ENCODE measurements at regions not wholly inside any gene's neighbourhood (a gene's known extent, or its start where the extent isn't known, plus 50 kb on each side); places are given as distances from the start of the nearest gene placed in this dataset.

- no peak overlapping the region for H3K9ac ChIP-seq (ENCODE audit: low read depth, low read length, poor library complexity, severe bottlenecking)
- no peaks in the 10 kb centered on the region for H4K20me1 ChIP-seq (ENCODE audit: insufficient read depth, low read length, poor library complexity, severe bottlenecking)
- no peaks in the 10 kb centered on the region for H3K79me2 ChIP-seq (ENCODE audit: insufficient read depth, low read length)
- no peaks in the 10 kb centered on the region for H3K36me3 ChIP-seq (ENCODE audit: insufficient read depth, low read length)
- H3F3A ChIP-seq (ENCODE audit: low read depth), result no peaks in the 10 kb centered on the region
- H3K4me1 ChIP-seq (ENCODE audit: insufficient read depth, low read length, poor library complexity, severe bottlenecking), result peaks cover 7% of the 10 kb centered on the region
- H3K27me3 ChIP-seq (ENCODE audit: insufficient read depth, low read length, poor library complexity, severe bottlenecking), result no peaks in the 10 kb centered on the region
- H3K9me3 ChIP-seq (ENCODE audit: insufficient read depth, low read depth, low read length), result no peaks in the 10 kb centered on the region
- no peak overlapping the region for H3K4me2 ChIP-seq (ENCODE audit: low read depth, low read length, poor library complexity, severe bottlenecking)
- TF ChIP-seq CTCF (conservative IDR thresholded peaks at IDR 0.05; ENCODE audit: low read length) (no peak), EZH2phosphoT487 (IDR thresholded peaks at IDR 0.05; ENCODE audit: borderline replicate concordance) (no peak)
- no peak overlapping the region for H2AFZ ChIP-seq (ENCODE audit: low read length)
- H3K4me3 ChIP-seq (ENCODE audit: low read length, poor library complexity, severe bottlenecking), result no peak overlapping the region
- no peaks in the 10 kb centered on the region for H3K9me2 ChIP-seq (replicated peaks; ENCODE audit: low read depth, low read length)
Observed at GRCh38 chr20:39342463-39342862, 380.3 kb downstream of the DHX35 start.

- H3F3A ChIP-seq (ENCODE audit: low read depth), result no peaks in the 10 kb centered on the region
- no peaks in the 10 kb centered on the region for H3K9me2 ChIP-seq (replicated peaks; ENCODE audit: low read depth, low read length)
- no peaks in the 10 kb centered on the region for H3K36me3 ChIP-seq (ENCODE audit: insufficient read depth, low read length)
- TF ChIP-seq CTCF (conservative IDR thresholded peaks at IDR 0.05; ENCODE audit: low read length) (no peak), EZH2phosphoT487 (IDR thresholded peaks at IDR 0.05; ENCODE audit: borderline replicate concordance) (no peak)
- no peak overlapping the region for H3K9ac ChIP-seq (ENCODE audit: low read depth, low read length, poor library complexity, severe bottlenecking)
- H3K9me3 ChIP-seq (ENCODE audit: insufficient read depth, low read depth, low read length), result no peaks in the 10 kb centered on the region
- H3K79me2 ChIP-seq (ENCODE audit: insufficient read depth, low read length), result no peaks in the 10 kb centered on the region
- H2AFZ ChIP-seq (ENCODE audit: low read length), result no peak overlapping the region
- H3K4me3 ChIP-seq (ENCODE audit: low read length, poor library complexity, severe bottlenecking), result no peak overlapping the region
- no peaks in the 10 kb centered on the region for H4K20me1 ChIP-seq (ENCODE audit: insufficient read depth, low read length, poor library complexity, severe bottlenecking)
- peaks cover 7% of the 10 kb centered on the region for H3K4me1 ChIP-seq (ENCODE audit: insufficient read depth, low read length, poor library complexity, severe bottlenecking)
- no peaks in the 10 kb centered on the region for H3K27me3 ChIP-seq (ENCODE audit: insufficient read depth, low read length, poor library complexity, severe bottlenecking)
- H3K4me2 ChIP-seq (ENCODE audit: low read depth, low read length, poor library complexity, severe bottlenecking), result no peak overlapping the region
Observed at GRCh38 chr20:39338469-39339376, 376.6 kb downstream of the DHX35 start.

GRCh38 chr20:39333211-39333610, 371.1 kb downstream of the DHX35 start:
- H3K4me2 ChIP-seq (ENCODE audit: low read depth, low read length, poor library complexity, severe bottlenecking), result no peak overlapping the region
- no peak overlapping the region for H3K9ac ChIP-seq (ENCODE audit: low read depth, low read length, poor library complexity, severe bottlenecking)
- no peaks in the 10 kb centered on the region for H3F3A ChIP-seq (ENCODE audit: low read depth)
- H2AFZ ChIP-seq (ENCODE audit: low read length), result no peak overlapping the region
- no peaks in the 10 kb centered on the region for H3K27me3 ChIP-seq (ENCODE audit: insufficient read depth, low read length, poor library complexity, severe bottlenecking)
- H3K79me2 ChIP-seq (ENCODE audit: insufficient read depth, low read length), result no peaks in the 10 kb centered on the region
- H3K9me2 ChIP-seq (replicated peaks; ENCODE audit: low read depth, low read length), result no peaks in the 10 kb centered on the region
- H3K4me3 ChIP-seq (ENCODE audit: low read length, poor library complexity, severe bottlenecking), result no peak overlapping the region
- no peaks in the 10 kb centered on the region for H3K9me3 ChIP-seq (ENCODE audit: insufficient read depth, low read depth, low read length)
- H3K4me1 ChIP-seq (ENCODE audit: insufficient read depth, low read length, poor library complexity, severe bottlenecking), result no peaks in the 10 kb centered on the region
- TF ChIP-seq EZH2phosphoT487 (IDR thresholded peaks at IDR 0.05; ENCODE audit: borderline replicate concordance) (no peak), CTCF (conservative IDR thresholded peaks at IDR 0.05; ENCODE audit: low read length) (no peak)
- H4K20me1 ChIP-seq (ENCODE audit: insufficient read depth, low read length, poor library complexity, severe bottlenecking), result no peaks in the 10 kb centered on the region
- H3K36me3 ChIP-seq (ENCODE audit: insufficient read depth, low read length), result no peaks in the 10 kb centered on the region
